Large intestine (tissue), 3 donors: ENCODE measurements at regions not wholly inside any gene's neighbourhood (a gene's known extent, or its start where the extent isn't known, plus 50 kb on each side); places are given as distances from the start of the nearest gene placed in this dataset.

ENCODE experiments used
- DNase-seq, 2 donors: peaks; one replicate each; pipeline versions ENCODE4 v3.0.0 to v3.0.0-alpha.2; 2013
- H3K27ac ChIP-seq: one replicate; pipeline ENCODE4 v1.5.1; 2013; ENCODE audit warnings: low read length
- H3K27me3 ChIP-seq: 2 replicates; pipeline ENCODE4 v1.6.1; 2013; ENCODE audit warnings: low read length; ENCODE audit not compliant: control insufficient read depth, insufficient read depth
- H3K36me3 ChIP-seq: 2 replicates; pipeline ENCODE4 v1.6.1; 2013; ENCODE audit warnings: low read length; ENCODE audit not compliant: control insufficient read depth, insufficient read depth
- H3K4me1 ChIP-seq: one replicate; pipeline ENCODE4 v1.6.1; 2013; ENCODE audit warnings: low read length; ENCODE audit not compliant: control insufficient read depth, insufficient read depth
- H3K4me3 ChIP-seq: one replicate; pipeline ENCODE4 v1.5.1; 2013; ENCODE audit warnings: low read length
- H3K9me3 ChIP-seq: one replicate; pipeline ENCODE4 v1.6.1; 2013; ENCODE audit warnings: mild to moderate bottlenecking, low read depth, low read length, moderate library complexity; ENCODE audit not compliant: control insufficient read depth
- whole genome bisulfite sequencing: methylation state at CpG from one replicate; pipeline ENCODE4 v1.1.5; 2013; ENCODE audit warnings: low lambda C conversion rate; ENCODE audit not compliant: insufficient coverage; 5-methylcytosine and 5-hydroxymethylcytosine counted together

DNA sequence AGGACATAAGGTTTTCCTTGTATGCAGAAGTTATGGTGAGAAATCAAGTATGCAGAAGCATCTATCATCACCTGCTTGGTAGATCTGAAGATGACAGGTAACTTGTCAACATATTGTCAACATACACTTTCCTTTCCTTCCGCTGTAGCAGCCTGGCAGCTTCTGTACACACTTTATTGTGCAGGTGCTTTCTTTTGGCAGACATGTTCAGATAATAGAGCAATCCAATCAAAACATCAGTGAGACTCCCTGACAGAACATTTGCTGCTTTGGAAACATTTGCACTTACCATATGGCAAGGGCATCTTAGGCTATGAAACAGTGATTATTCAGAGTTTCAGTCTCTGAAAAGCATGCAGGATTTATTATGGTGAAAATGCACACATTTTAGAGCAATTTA is 161.1 kb upstream of the CDH12 start:
- no CpG with 5 or more reads among the region's 1 CpG for WGBS

DNA sequence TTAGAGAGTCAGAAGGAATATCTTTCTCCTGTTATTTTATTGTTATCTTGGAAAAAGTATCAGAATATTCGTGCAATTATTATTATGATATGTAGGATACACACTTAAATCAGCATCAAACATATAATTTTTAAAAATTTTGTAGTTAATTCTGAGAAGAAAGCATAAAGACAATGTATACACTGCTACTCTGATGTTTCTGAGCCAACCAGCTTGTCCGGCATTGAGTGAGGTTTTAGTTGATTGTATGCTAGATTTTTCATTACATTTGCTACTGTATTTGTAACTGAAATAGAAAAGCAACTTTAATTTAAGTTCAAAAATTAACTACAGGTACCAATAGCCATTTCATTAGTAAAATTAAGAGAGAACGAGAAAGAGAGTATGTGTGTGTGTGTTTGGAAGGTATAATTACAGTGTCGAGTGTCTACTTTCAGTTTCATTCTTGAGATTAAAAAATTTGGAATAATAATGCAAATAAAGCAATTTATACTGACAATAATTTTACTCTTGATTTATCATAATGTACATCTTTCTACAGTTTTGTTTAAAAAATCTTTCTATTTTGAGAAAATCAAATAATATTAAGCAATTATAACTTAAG is 160.4 kb upstream of the CDH12 start:
- H3K27ac ChIP-seq: no peak overlapping the region
- H3K27me3 ChIP-seq: no peaks in the 10 kb centered on the region
- H3K4me1 ChIP-seq: no peaks in the 10 kb centered on the region
- H3K36me3 ChIP-seq: no peaks in the 10 kb centered on the region
- 100% methylated on average over 2 of the region's 4 CpGs for WGBS
- H3K9me3 ChIP-seq: no peaks in the 10 kb centered on the region
- no peak overlapping the region for H3K4me3 ChIP-seq
- DNase-seq: no peak

More for the DNA sequence above, 161.1 kb upstream of the CDH12 start:
- Histone ChIP-seq H3K27ac (no peak overlapping the region), H3K27me3 (no peaks in the 10 kb centered on the region), H3K36me3 (no peaks in the 10 kb centered on the region), H3K9me3 (no peaks in the 10 kb centered on the region), H3K4me1 (no peaks in the 10 kb centered on the region), H3K4me3 (no peak overlapping the region)
- DNase-seq: no peak

DNA sequence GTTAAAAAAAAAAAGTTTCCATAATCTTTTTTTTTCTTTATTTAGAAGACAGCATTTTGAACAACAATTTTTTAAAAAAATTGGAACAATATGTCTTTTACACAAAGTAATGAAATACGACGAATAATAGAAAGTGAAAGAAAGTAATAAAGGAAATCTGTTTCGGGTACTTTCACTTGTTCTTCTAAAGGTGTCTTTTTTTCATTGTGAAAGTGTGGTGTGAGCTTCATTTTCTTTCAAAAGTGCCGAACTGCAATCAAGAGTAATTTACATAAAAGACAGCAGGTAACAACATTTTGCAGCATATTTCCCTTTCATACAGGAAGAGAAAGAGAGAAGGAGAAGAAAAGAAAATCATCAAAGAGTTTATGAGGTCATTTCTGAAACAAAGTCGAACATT is 159.7 kb upstream of the CDH12 start:
- no peaks in the 10 kb centered on the region for H3K27me3 ChIP-seq
- WGBS: 82% methylated on average over 5 of the region's 5 CpGs
- H3K36me3 ChIP-seq: no peaks in the 10 kb centered on the region
- no peak overlapping the region for H3K4me3 ChIP-seq
- H3K4me1 ChIP-seq: no peaks in the 10 kb centered on the region
- no peak for DNase-seq
- H3K27ac ChIP-seq: no peak overlapping the region
- no peaks in the 10 kb centered on the region for H3K9me3 ChIP-seq

DNA sequence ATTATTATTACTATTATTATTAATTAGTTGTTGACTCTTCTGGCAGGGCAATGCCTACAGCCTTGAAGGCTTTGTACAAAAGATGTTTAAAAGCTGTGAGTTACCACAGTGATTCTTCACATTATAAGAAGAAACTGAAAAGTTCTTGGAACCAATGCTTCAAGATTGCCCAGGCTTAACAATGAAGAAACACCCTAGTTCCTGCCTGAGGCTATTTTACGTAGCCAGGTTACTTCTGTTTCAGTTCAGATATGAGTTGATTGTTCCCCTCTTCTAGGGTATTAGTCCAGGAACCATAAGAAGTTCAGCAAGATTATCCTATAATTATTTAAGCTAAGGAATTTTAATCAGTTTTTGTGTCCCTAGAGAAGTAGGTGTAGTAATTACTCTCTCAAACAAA is 154.6 kb upstream of the CDH12 start:
- H3K4me1 ChIP-seq: no peaks in the 10 kb centered on the region
- no peaks in the 10 kb centered on the region for H3K36me3 ChIP-seq
- H3K4me3 ChIP-seq: no peak overlapping the region
- no peaks in the 10 kb centered on the region for H3K27me3 ChIP-seq
- no peak for DNase-seq
- H3K27ac ChIP-seq: no peak overlapping the region
- no peaks in the 10 kb centered on the region for H3K9me3 ChIP-seq
- 100% methylated on average over 1 of the region's 1 CpG for WGBS

DNA sequence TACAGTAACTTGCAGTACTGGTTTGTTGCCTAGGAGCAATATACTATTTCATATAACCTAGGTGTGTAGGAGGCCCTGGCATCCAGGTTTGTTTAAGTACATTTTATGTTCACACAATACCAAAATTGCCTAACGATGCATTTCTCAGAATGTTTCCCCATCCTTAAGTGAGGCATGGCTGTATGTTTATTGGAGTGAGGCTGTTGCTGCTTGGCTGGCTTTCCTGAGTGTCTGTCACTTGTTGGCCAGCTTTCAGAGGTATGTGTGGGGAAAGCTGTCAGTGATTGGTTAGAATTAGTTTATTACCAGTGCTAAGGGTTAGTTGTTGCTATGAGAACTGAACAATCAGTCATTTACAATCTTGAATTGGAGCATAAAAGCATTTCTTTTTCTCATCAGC is 154.1 kb upstream of the CDH12 start:
- Histone ChIP-seq H3K27ac (no peak overlapping the region), H3K9me3 (no peaks in the 10 kb centered on the region), H3K36me3 (no peaks in the 10 kb centered on the region), H3K4me1 (no peaks in the 10 kb centered on the region), H3K27me3 (no peaks in the 10 kb centered on the region), H3K4me3 (no peak overlapping the region)
- DNase-seq: peak; percentile 4
- no CpG with 5 or more reads among the region's 1 CpG for whole genome bisulfite sequencing

DNA sequence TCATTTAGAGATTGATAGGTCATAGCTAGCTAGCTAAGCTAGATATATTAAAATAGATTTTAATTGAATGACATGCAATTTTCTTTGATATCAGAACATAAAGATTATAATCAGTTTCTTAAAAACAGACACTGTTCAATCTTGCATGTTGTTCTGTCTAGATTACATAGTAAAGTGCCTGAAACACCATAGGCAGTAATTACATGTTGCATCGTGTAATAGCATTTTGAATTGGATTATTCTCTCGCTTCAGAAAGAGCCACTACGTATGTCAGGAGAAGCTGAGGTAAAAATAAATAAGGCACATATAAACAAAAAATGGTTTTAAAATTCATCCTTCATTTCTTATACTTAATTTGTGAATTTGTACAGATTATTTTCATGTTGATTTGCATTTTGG is 148.0 kb upstream of the CDH12 start:
- Histone ChIP-seq H3K27me3 (no peaks in the 10 kb centered on the region), H3K9me3 (no peaks in the 10 kb centered on the region), H3K27ac (no peak overlapping the region), H3K4me3 (no peak overlapping the region), H3K36me3 (no peaks in the 10 kb centered on the region), H3K4me1 (no peaks in the 10 kb centered on the region)
- no peak for DNase-seq
- WGBS: no CpG with 5 or more reads among the region's 3 CpGs

DNA sequence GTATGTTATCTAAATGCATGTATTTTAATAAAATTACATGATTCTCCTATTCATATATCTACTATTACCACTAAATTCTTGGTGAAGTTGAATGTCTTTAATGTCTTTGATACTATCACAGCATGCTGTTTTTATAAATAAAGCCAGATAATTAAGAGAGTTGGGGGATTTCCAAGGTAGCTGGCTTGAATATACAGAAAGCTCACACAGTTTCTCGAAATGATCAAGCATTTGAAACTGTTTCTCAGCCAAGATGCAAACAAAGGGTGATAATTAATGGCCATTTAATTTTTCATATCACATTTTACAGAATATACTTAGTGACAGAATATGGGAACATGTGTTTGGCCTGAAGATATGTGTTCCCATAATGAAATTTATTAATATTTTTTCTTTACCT is 145.6 kb upstream of the CDH12 start:
- Histone ChIP-seq H3K4me1 (no peaks in the 10 kb centered on the region), H3K27me3 (no peaks in the 10 kb centered on the region), H3K27ac (no peak overlapping the region), H3K36me3 (no peaks in the 10 kb centered on the region), H3K9me3 (no peaks in the 10 kb centered on the region), H3K4me3 (no peak overlapping the region)
- WGBS: 40% methylated on average over 1 of the region's 1 CpG
- no peak for DNase-seq

DNA sequence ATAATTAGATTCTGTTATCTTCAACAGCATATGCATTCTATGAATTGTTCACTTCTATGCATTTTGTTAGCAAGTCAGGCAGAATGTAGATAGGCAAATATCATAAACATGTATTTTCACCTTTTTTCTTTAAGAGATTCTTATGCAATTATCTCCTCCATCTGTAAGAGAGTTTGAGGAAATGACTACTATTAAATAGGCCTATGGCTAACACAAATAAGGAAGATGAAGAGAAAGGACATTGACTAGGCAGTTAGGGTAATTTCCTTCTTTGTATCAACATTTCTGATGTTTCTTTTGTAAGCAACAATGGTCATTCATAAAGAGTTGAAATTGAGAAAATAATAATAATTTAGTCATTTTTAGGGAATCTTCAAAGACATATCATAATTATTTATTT is 145.2 kb upstream of the CDH12 start:
- Histone ChIP-seq H3K4me3 (no peak overlapping the region), H3K27ac (no peak overlapping the region), H3K9me3 (no peaks in the 10 kb centered on the region), H3K27me3 (no peaks in the 10 kb centered on the region), H3K4me1 (no peaks in the 10 kb centered on the region), H3K36me3 (no peaks in the 10 kb centered on the region)
- no peak for DNase-seq

DNA sequence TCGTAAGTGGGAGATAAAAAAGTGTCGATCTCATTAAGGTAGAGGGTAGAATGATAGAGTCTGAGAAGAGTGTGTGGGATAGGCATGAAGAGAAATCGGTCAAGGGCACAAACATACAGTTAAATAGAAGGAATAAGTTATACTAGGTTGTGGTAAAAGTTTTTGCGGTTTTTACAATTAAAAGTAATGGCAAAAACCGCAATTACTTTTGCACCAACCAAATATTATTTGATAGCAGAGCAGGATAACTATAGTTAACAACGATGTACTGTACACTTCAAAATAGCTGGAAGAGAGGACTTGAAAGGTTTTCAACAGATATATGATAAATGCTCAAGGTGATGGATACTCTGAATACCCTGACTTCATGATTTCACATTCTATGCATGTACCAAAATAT is 135.8 kb upstream of the CDH12 start:
- WGBS: 94% methylated on average over 6 of the region's 6 CpGs
- Histone ChIP-seq H3K4me1 (no peaks in the 10 kb centered on the region), H3K4me3 (no peak overlapping the region), H3K27me3 (no peaks in the 10 kb centered on the region), H3K36me3 (no peaks in the 10 kb centered on the region), H3K9me3 (no peaks in the 10 kb centered on the region), H3K27ac (no peak overlapping the region)
- no peak for DNase-seq

DNA sequence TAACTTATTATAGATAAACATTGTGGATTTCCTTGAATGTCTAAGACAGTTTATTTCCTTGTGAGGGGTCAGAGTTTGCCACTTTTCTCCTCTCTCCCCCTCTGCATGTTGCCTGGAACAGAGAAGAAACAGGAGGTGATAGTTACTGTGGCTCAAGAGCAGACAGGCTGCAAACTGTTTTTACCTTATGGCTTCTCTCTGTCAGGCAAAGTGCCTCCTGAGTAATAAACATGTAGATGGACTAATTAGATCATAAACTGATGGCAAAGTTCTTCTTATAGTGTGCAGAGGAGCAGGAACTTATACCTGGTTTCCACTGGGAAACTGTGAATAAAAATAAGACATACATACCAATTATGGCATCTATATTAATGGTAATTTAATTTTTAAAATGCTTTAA is 133.1 kb upstream of the CDH12 start:
- Histone ChIP-seq H3K9me3 (no peaks in the 10 kb centered on the region), H3K36me3 (no peaks in the 10 kb centered on the region), H3K4me3 (no peak overlapping the region), H3K4me1 (no peaks in the 10 kb centered on the region), H3K27ac (no peak overlapping the region), H3K27me3 (no peaks in the 10 kb centered on the region)
- DNase-seq: no peak

DNA sequence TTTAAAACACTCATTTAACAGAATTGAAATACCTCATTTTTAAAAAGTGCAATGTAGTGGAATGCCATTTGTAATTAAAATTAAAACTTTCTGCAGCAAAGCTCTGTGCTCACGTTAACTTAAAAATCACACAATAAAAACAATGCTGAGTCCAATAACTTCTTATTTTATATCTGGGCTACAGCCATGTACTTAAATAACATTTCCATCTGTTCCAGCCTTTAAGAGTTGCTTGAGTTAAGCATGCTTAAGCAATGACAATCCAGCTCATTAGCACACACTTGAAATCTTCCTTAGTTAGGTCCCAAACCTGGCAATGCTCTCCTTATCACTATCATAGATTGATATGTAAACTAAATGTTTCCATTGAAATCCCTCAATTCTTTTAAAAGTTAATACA is 132.3 kb upstream of the CDH12 start:
- no peak overlapping the region for H3K4me3 ChIP-seq
- DNase-seq: no peak
- H3K36me3 ChIP-seq: no peaks in the 10 kb centered on the region
- H3K4me1 ChIP-seq: no peaks in the 10 kb centered on the region
- no peaks in the 10 kb centered on the region for H3K27me3 ChIP-seq
- no peak overlapping the region for H3K27ac ChIP-seq
- H3K9me3 ChIP-seq: no peaks in the 10 kb centered on the region
- 100% methylated on average over 1 of the region's 1 CpG for WGBS
